ENCODE measurements at regions not wholly inside any gene's neighbourhood (a gene's known extent, or its start where the extent isn't known, plus 50 kb on each side); places are given as distances from the start of the nearest gene placed in this dataset.
"Not testable (repeated sequence)": the region's sequence is repeated elsewhere in the genome, so short reads cannot be mapped to it uniquely, and the experiment has no call there.

DNA sequence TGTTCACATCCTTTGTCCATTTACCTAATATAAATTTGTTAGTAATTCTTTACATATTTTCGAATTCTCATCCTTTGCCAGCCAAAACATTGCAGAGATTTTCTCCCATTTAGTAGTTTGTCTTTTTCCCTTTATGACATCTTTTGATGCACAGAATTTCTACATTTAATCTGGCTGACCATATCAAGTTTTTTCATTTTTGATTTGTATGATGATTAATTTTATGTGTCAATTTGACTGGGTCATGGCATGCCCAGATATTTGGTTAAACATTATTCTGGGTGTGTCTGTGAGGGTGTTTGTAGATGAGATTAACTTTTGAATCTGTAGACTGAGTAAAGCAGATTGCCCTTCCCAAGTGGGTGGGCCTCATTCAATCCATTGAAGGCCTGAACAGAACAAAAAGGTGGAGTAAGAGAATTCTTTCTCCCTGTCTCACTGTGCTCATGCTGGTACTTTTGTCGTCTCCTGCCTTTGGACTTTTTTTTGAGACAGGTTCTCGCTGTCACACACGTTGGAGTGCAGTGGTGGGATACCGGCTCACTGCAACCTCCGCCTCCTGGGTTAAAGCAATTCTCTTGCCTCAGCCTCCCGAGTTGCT lies 72.1 kb upstream of the EPB41L1 start:
- H3K27me3 ChIP-seq (ENCODE audit: insufficient read depth, insufficient read length): no peaks in the 10 kb centered on the region
- H3K4me3 ChIP-seq (ENCODE audit: insufficient read length, low read depth): no peak overlapping the region
- DNase-seq (ENCODE audit: low read depth, low spot score): no peak
- no peak for TF ChIP-seq YY1 (IDR thresholded peaks at IDR 0.05; ENCODE audit: insufficient read depth, insufficient read length)
- TF ChIP-seq ZNF274 (IDR thresholded peaks at IDR 0.05; ENCODE audit: low read depth, low read length): no peak
- no peak for TF ChIP-seq SUZ12 (IDR thresholded peaks at IDR 0.05; ENCODE audit: extremely low read depth, insufficient read depth, insufficient read length)
- H3K4me1 ChIP-seq (ENCODE audit: insufficient read depth, insufficient read length): no peaks in the 10 kb centered on the region
- H3K9ac ChIP-seq (ENCODE audit: insufficient read length, low read depth): no peak overlapping the region
- H3K9me3 ChIP-seq (ENCODE audit: insufficient read depth, low read length): peaks cover 11% of the 10 kb centered on the region; the same call in 1 of the 2 replicates
- no peaks in the 10 kb centered on the region for H3K36me3 ChIP-seq (ENCODE audit: insufficient read depth, insufficient read length, low read length)

DNA sequence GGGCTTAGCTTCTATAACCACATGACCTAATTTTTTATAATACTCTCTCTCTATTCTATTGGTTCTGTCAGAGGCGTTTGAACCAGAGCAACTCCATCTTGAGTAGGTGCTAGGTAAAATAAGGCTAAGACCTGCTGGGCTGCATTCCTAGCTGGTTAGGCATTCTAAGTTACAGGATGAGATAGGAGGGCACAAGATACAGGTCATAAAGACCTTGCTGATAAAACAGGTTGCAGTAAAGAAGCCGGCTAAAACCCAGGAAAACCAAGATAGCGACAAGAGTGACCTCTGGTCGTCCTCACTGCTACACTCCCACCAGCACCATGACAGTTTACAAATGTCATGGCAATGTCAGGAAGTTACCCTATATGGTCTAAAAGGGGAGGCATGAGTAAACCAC lies 71.3 kb upstream of the EPB41L1 start:
- not testable (repeated sequence) for H3K36me3 ChIP-seq (ENCODE audit: insufficient read depth, insufficient read length, low read length); H3K4me3 ChIP-seq (ENCODE audit: insufficient read length, low read depth); H3K4me1 ChIP-seq (ENCODE audit: insufficient read depth, insufficient read length); H3K27me3 ChIP-seq (ENCODE audit: insufficient read depth, insufficient read length); DNase-seq (ENCODE audit: low read depth, low spot score); H3K9ac ChIP-seq (ENCODE audit: insufficient read length, low read depth)
- peaks cover 11% of the 10 kb centered on the region; the same call in 1 of the 2 replicates for H3K9me3 ChIP-seq (ENCODE audit: insufficient read depth, low read length)

DNA sequence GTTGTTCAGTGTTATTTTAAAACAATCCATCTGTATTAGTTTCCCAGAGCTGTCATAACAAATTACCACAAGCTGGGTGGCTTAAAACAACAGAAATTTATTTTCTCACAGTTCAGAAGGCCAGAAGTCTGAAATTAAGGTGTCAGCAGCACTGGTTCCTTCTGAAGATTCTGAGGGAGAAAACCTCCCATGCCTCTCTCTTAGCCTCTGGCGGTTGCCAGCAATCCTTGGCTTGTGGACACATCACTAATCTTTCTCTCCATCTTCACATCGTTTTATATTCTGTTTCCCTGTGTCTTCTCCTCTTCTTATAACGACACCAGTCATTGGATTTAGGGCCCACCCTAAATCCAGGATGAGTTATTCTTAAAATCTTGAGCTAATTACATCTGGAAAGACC lies 70.2 kb upstream of the EPB41L1 start:
- Histone ChIP-seq H3K27me3 (ENCODE audit: insufficient read depth, insufficient read length) (no peaks in the 10 kb centered on the region), H3K4me1 (ENCODE audit: insufficient read depth, insufficient read length) (no peaks in the 10 kb centered on the region), H3K9ac (ENCODE audit: insufficient read length, low read depth) (no peak overlapping the region), H3K36me3 (ENCODE audit: insufficient read depth, insufficient read length, low read length) (no peaks in the 10 kb centered on the region), H3K9me3 (ENCODE audit: insufficient read depth, low read length) (peaks cover 8% of the 10 kb centered on the region; the same call in 1 of the 2 replicates), H3K4me3 (ENCODE audit: insufficient read length, low read depth) (no peak overlapping the region)
- DNase-seq (ENCODE audit: low read depth, low spot score): no peak
- TF ChIP-seq ZNF274 (IDR thresholded peaks at IDR 0.05; ENCODE audit: low read depth, low read length) (no peak), YY1 (IDR thresholded peaks at IDR 0.05; ENCODE audit: insufficient read depth, insufficient read length) (no peak), SUZ12 (IDR thresholded peaks at IDR 0.05; ENCODE audit: extremely low read depth, insufficient read depth, insufficient read length) (no peak)

DNA sequence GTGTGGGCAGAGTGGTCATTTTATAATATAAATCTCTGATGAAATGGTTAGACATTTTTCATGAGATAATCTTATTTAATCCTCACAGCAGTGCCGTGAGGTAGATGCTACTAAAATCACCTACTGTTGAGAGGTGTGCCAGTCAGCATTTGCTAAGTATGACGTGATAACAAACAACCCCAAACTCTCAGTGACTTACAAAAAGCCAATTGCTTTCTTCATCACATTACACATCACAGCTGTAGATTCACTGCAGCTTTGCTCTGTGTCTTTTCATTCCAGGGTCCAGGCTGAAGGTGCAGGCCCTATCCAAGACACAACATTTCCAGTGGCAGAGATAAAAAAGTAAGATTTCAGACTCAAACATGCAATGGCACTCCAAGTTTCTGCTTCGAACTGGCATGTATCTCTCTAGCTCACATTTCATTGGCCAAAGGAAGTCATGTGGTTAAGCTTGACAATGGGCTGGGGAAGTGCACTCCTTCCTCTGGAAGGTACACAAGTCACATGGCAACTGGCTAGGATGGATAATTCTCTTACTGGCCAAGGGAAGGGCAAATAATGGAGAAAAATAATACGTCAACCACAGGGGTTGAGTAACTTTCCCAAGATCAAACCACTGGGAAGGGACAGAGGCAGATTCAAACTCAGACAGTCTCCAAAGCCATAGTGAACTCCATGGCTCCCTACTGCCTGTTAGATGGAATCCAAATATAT lies 69.5 kb upstream of the EPB41L1 start:
- no peaks in the 10 kb centered on the region for H3K27me3 ChIP-seq (ENCODE audit: insufficient read depth, insufficient read length)
- no peak for DNase-seq (ENCODE audit: low read depth, low spot score)
- TF ChIP-seq SUZ12 (IDR thresholded peaks at IDR 0.05; ENCODE audit: extremely low read depth, insufficient read depth, insufficient read length): no peak
- TF ChIP-seq ZNF274 (IDR thresholded peaks at IDR 0.05; ENCODE audit: low read depth, low read length): no peak
- TF ChIP-seq YY1 (IDR thresholded peaks at IDR 0.05; ENCODE audit: insufficient read depth, insufficient read length): no peak
- 0 out of 2 replicates have a peak, but pooled peaks cover 6% of the 10 kb centered on the region for H3K9me3 ChIP-seq (ENCODE audit: insufficient read depth, low read length)
- no peaks in the 10 kb centered on the region for H3K4me1 ChIP-seq (ENCODE audit: insufficient read depth, insufficient read length)
- H3K4me3 ChIP-seq (ENCODE audit: insufficient read length, low read depth): no peak overlapping the region
- H3K36me3 ChIP-seq (ENCODE audit: insufficient read depth, insufficient read length, low read length): no peaks in the 10 kb centered on the region
- no peak overlapping the region for H3K9ac ChIP-seq (ENCODE audit: insufficient read length, low read depth)

DNA sequence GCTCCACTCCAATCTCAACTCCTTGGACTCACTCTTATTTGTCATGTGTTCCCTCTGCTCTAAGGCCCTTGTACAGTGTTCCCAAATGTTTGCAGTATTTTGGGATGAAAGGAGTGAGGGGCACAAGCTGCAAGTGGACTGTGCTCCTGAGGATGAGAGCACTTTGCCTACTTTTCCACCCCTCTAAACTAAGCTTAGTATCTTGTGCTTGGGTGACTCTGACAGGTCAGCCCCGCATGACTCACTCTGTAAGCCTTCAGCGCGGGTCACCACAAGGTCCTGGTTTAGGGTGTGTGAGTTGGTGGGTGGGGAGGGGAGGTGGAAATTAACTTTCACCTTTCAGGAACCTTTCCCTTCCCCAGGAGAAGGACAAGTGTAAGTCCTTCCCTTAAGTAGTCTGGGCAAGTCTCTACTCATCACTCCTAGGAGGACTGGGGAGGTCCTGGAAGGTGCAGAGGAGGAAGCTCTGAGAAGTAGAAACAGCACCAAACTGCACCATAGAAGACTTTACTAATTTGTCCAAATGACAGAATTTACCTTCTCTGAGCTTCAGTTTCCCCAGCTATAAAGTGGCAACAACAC lies 68.8 kb upstream of the EPB41L1 start:
- Histone ChIP-seq H3K4me3 (ENCODE audit: insufficient read length, low read depth) (no peak overlapping the region), H3K9me3 (ENCODE audit: insufficient read depth, low read length) (0 out of 2 replicates have a peak, but pooled peaks cover 6% of the 10 kb centered on the region), H3K4me1 (ENCODE audit: insufficient read depth, insufficient read length) (peaks cover 2% of the 10 kb centered on the region), H3K27me3 (ENCODE audit: insufficient read depth, insufficient read length) (no peaks in the 10 kb centered on the region), H3K36me3 (ENCODE audit: insufficient read depth, insufficient read length, low read length) (no peaks in the 10 kb centered on the region), H3K9ac (ENCODE audit: insufficient read length, low read depth) (no peak overlapping the region)
- DNase-seq (ENCODE audit: low read depth, low spot score): no peak
- TF ChIP-seq SUZ12 (IDR thresholded peaks at IDR 0.05; ENCODE audit: extremely low read depth, insufficient read depth, insufficient read length): no peak
- no peak for TF ChIP-seq YY1 (IDR thresholded peaks at IDR 0.05; ENCODE audit: insufficient read depth, insufficient read length)
- TF ChIP-seq ZNF274 (IDR thresholded peaks at IDR 0.05; ENCODE audit: low read depth, low read length): no peak

DNA sequence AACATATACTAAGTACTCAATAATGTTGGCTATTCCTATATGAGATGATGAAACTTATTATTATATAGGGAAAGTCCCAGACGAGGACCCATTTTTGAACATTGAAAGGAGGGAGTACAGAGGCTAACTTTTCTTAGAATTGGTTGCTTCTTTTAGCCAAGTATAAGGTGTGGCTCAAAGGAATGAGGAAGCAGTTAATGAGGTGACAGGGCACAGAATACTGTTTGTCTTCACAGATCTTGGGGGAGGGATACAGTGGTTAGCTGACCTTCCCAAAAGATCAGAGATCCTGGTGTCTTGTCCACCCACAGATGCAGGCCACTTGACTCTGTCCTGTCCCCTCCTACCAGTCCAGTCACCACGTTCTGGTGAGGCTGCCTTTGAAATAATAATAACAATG lies 67.8 kb upstream of the EPB41L1 start:
- Histone ChIP-seq H3K36me3 (ENCODE audit: insufficient read depth, insufficient read length, low read length) (no peaks in the 10 kb centered on the region), H3K27me3 (ENCODE audit: insufficient read depth, insufficient read length) (no peaks in the 10 kb centered on the region), H3K4me1 (ENCODE audit: insufficient read depth, insufficient read length) (peaks cover 6% of the 10 kb centered on the region), H3K9ac (ENCODE audit: insufficient read length, low read depth) (no peak overlapping the region), H3K9me3 (ENCODE audit: insufficient read depth, low read length) (0 out of 2 replicates have a peak, but pooled peaks cover 6% of the 10 kb centered on the region), H3K4me3 (ENCODE audit: insufficient read length, low read depth) (no peak overlapping the region)
- TF ChIP-seq YY1 (IDR thresholded peaks at IDR 0.05; ENCODE audit: insufficient read depth, insufficient read length): no peak
- no peak for TF ChIP-seq SUZ12 (IDR thresholded peaks at IDR 0.05; ENCODE audit: extremely low read depth, insufficient read depth, insufficient read length)
- TF ChIP-seq ZNF274 (IDR thresholded peaks at IDR 0.05; ENCODE audit: low read depth, low read length): no peak
- no peak for DNase-seq (ENCODE audit: low read depth, low spot score)

DNA sequence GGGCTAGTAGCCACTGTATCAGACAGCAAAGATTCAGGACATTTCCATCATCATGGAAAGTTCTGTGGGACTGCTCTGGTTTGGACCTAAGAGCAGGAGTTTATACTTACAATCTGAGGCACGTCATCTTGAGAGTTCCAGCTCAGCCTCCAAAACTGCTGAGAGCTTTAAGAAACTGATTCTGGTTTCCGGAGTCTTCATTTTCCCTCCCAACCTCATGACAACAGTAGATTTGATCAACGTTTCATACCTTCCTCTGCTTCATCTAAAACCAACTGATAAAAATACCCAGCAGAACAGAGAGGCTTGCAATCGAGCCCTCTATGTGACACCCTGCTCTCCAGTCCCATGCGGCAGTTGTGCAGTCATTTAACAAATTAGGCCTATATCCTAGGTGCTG lies 64.3 kb upstream of the EPB41L1 start:
- H3K27me3 ChIP-seq (ENCODE audit: insufficient read depth, insufficient read length): peaks cover 18% of the 10 kb centered on the region
- no peaks in the 10 kb centered on the region for H3K36me3 ChIP-seq (ENCODE audit: insufficient read depth, insufficient read length, low read length)
- no peaks in the 10 kb centered on the region for H3K9me3 ChIP-seq (ENCODE audit: insufficient read depth, low read length)
- peaks cover 11% of the 10 kb centered on the region for H3K4me1 ChIP-seq (ENCODE audit: insufficient read depth, insufficient read length)
- no peak for DNase-seq (ENCODE audit: low read depth, low spot score)
- no peak overlapping the region for H3K9ac ChIP-seq (ENCODE audit: insufficient read length, low read depth)
- no peak overlapping the region for H3K4me3 ChIP-seq (ENCODE audit: insufficient read length, low read depth)
- TF ChIP-seq ZNF274 (IDR thresholded peaks at IDR 0.05; ENCODE audit: low read depth, low read length) (no peak), YY1 (IDR thresholded peaks at IDR 0.05; ENCODE audit: insufficient read depth, insufficient read length) (no peak)
